Stimulated activated CD8-positive, alpha-beta memory T cell treated with anti-CD3 and anti-CD28 coated beads, Interleukin-12 subunit alpha, Interleukin-12 subunit beta, amount 100 ng/mL, for 24 hours (primary cell): ENCODE measurements at regions not wholly inside any gene's neighbourhood (a gene's known extent, or its start where the extent isn't known, plus 50 kb on each side); places are given as distances from the start of the nearest gene placed in this dataset.

Experiments
- DNase-seq: peaks from one replicate; pipeline ENCODE4 v3.0.0-alpha.2; 2020; ENCODE audit errors: extremely low read depth

- no peak for DNase-seq
Measured at GRCh38 chr1:114224196-114224907, 70.7 kb upstream of the SYT6 start.

GRCh38 chr1:114222920-114223319 lies 69.3 kb upstream of the SYT6 start:
- DNase-seq: no peak

- DNase-seq: no peak
Measured at GRCh38 chr1:114219172-114219868, 65.7 kb upstream of the SYT6 start.

GRCh38 chr1:114218361-114219171 lies 64.9 kb upstream of the SYT6 start:
- no peak for DNase-seq

DNA sequence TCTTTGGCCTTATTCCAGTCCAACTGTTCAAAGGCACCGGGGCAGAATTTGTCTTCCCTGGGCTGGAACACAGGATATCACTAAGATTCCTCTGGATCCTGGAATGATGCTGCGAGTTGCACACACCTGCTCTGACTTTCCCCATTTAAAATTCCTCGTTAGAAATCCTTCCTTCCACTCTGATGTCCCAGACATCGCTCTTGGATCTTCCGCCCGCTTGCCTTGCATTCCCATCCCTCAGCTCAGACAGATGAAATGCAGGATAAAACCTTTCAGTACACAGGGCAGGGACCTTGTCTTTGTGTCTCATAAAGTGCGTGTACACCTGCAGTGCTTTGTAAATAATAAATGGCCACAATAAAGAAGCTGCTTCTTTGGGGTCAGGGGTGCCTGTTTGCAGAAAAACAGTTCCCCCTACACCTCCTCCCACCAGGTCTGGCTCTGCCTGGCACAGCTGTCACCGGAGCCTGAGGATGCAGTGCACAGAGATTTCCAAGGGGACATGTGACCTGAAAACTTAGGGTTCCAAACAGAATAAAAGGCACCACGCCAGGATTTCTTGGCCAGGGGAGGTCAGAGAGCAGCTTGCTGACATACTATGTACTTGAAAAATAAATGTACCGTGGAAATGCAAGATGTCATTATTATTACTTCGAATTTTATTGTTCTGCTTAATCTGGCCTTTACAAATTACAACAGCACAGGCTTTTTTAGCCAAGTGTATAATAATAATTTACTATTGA lies 62.9 kb upstream of the SYT6 start:
- no peak for DNase-seq

DNA sequence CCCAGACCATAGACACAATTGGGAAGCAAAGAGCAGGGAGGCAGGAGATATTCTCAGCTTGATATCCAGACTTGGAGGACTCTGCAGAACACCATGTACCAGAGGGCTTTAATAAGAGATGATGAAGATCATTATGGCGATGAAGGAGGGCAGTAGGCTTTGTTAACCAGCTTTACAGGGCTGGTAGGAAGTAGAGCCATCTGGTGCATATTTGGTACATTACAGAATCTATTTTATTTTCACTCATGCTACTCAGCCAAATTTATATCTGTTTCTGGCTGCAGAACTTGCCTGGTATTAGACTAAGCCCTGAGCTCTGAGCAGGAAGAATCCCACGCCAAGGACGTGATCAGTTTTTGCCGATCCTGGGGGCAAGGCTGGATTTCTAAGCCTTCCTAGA lies 61.8 kb upstream of the SYT6 start:
- no peak for DNase-seq

DNA sequence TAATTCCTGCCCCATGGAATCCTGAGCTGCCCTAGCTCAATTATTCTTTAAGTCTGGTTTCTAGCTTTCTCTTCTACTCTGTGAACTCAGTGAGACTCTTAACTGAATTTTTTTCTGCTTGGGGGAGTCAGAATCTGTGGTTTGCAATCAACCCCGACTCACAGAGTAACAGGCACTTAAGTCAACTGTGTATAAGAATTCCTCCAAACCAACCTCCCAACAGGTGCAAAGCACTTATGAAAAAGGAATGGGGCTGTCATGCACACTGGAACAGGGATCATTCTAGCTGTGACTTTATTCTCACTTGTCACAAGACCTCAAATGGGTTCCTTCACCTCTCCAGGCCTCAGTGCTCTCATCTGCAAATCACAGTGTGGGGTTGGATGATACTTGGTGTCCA lies 60.3 kb upstream of the SYT6 start:
- no peak for DNase-seq

DNA sequence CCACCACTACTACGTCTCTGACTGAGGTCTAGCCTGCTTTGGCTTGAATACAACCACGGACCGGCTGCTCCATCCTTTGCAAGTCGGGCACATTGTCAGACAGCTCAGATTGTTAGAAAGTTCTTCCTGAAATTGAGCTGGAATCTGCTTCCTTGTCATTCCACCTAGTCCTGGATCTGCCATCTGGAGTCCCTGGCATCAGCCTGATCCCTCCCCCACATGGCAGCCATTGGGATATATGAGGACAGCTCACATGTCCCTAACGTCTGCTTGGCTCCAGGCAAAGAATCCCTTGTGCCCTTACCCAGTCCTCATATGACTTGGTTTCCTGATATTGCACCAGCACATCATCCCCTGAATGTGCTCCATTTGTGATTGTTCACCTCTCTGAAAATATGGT lies 56.3 kb upstream of the SYT6 start:
- DNase-seq: no peak

DNA sequence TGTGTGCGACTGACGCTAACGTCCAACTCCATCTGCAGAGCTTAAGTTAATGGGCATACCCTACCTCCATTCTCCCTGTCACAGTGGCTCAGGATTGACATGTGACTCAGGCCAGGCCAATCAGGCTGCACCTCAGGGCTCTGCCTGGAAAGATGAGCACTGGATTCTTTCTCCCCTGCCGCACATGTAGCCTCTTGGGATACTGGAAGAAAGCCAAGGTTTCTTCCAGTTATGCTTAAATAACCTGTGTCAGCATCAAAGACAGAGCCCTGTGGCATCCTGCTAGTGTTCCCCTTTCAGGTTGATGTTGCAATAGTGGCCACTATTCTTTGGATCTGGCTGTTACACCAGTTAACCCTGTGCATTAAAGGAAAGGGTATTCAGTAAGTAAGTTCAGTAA lies 55.0 kb upstream of the SYT6 start:
- DNase-seq: no peak

GRCh38 chr1:114208106-114208505 lies 54.4 kb upstream of the SYT6 start:
- DNase-seq: no peak

GRCh38 chr1:114207635-114208034 lies 54.0 kb upstream of the SYT6 start:
- DNase-seq: no peak

GRCh38 chr1:114206392-114206791 lies 52.7 kb upstream of the SYT6 start:
- DNase-seq: no peak

GRCh38 chr1:114203595-114204128 lies 50.0 kb upstream of the SYT6 start:
- no peak for DNase-seq
